ENCODE measurements at regions not wholly inside any gene's neighbourhood (a gene's known extent, or its start where the extent isn't known, plus 50 kb on each side); places are given as distances from the start of the nearest gene placed in this dataset.
A peak's percentile ranks its signal among the peaks of the same experiment; 100 is the strongest.

- no peak overlapping the region for H2AFZ ChIP-seq
- 100% methylated on average over 1 of the region's 1 CpG for WGBS (ENCODE audit: low lambda C conversion rate, missing lambda C conversion rate)
- no peaks in the 10 kb centered on the region for H3K27me3 ChIP-seq
These were observed 1060.2 kb downstream of the CDH11 start for GRCh38 chr16:64061621-64062020.

GRCh38 chr16:64060631-64061030 lies 1061.2 kb downstream of the CDH11 start:
- 95% methylated on average over 3 of the region's 3 CpGs for WGBS (ENCODE audit: low lambda C conversion rate, missing lambda C conversion rate)
- H2AFZ ChIP-seq = no peak overlapping the region
- TF ChIP-seq EZH2phosphoT487 (IDR thresholded peaks at IDR 0.05; ENCODE audit: low read depth, severe bottlenecking, unreplicated experiment) (no peak), EZH2 (IDR thresholded peaks at IDR 0.05; ENCODE audit: borderline replicate concordance) (no peak), CTCF (IDR thresholded peaks at IDR 0.05; ENCODE audit: poor library complexity) (no peak)

More at GRCh38 chr16:64061621-64062020, 1060.2 kb downstream of the CDH11 start:
- no peak for DNase-seq (ENCODE audit: low spot score)
- no peaks in the 10 kb centered on the region for H3K4me1 ChIP-seq (ENCODE audit: insufficient read depth)
- no peaks in the 10 kb centered on the region for H3K9me2 ChIP-seq (replicated peaks; ENCODE audit: insufficient read depth)
- H3K36me3 ChIP-seq (replicated peaks; ENCODE audit: insufficient read depth, low read depth) = no peaks in the 10 kb centered on the region
- no peak for TF ChIP-seq EZH2phosphoT487 (IDR thresholded peaks at IDR 0.05; ENCODE audit: low read depth, severe bottlenecking, unreplicated experiment)
- no peak overlapping the region for H3K27ac ChIP-seq
- no peaks in the 10 kb centered on the region for H4K20me1 ChIP-seq (ENCODE audit: insufficient read depth, poor library complexity, severe bottlenecking)
- no peak overlapping the region for H3K4me3 ChIP-seq
- H3K79me2 ChIP-seq = no peaks in the 10 kb centered on the region
- H3K4me2 ChIP-seq = no peak overlapping the region
- H3K9me3 ChIP-seq (ENCODE audit: low read depth) = no peaks in the 10 kb centered on the region

GRCh38 chr16:64058685-64059084 lies 1063.2 kb downstream of the CDH11 start:
- Histone ChIP-seq H2AFZ (no peak overlapping the region), H3K9me2 (replicated peaks; ENCODE audit: insufficient read depth) (no peaks in the 10 kb centered on the region), H3K27ac (no peak overlapping the region), H3K36me3 (replicated peaks; ENCODE audit: insufficient read depth, low read depth) (no peaks in the 10 kb centered on the region), H3K4me3 (no peak overlapping the region), H3K9me3 (ENCODE audit: low read depth) (no peaks in the 10 kb centered on the region), H3K4me2 (no peak overlapping the region), H3K4me1 (ENCODE audit: insufficient read depth) (no peaks in the 10 kb centered on the region), H3K79me2 (no peaks in the 10 kb centered on the region), H4K20me1 (ENCODE audit: insufficient read depth, poor library complexity, severe bottlenecking) (no peaks in the 10 kb centered on the region), H3K27me3 (no peaks in the 10 kb centered on the region)
- DNase-seq (ENCODE audit: low spot score) = no peak
- TF ChIP-seq EZH2 (IDR thresholded peaks at IDR 0.05; ENCODE audit: borderline replicate concordance) (no peak), CTCF (IDR thresholded peaks at IDR 0.05; ENCODE audit: poor library complexity) (no peak), EZH2phosphoT487 (IDR thresholded peaks at IDR 0.05; ENCODE audit: low read depth, severe bottlenecking, unreplicated experiment) (no peak)
- 84% methylated on average over 3 of the region's 3 CpGs for WGBS (ENCODE audit: low lambda C conversion rate, missing lambda C conversion rate)

More at GRCh38 chr16:64060631-64061030, 1061.2 kb downstream of the CDH11 start:
- H3K79me2 ChIP-seq = no peaks in the 10 kb centered on the region
- H3K4me2 ChIP-seq = no peak overlapping the region
- no peaks in the 10 kb centered on the region for H3K9me2 ChIP-seq (replicated peaks; ENCODE audit: insufficient read depth)
- no peaks in the 10 kb centered on the region for H3K27me3 ChIP-seq
- no peaks in the 10 kb centered on the region for H3K9me3 ChIP-seq (ENCODE audit: low read depth)
- no peak overlapping the region for H3K27ac ChIP-seq
- no peaks in the 10 kb centered on the region for H3K36me3 ChIP-seq (replicated peaks; ENCODE audit: insufficient read depth, low read depth)
- H3K4me3 ChIP-seq = no peak overlapping the region
- DNase-seq (ENCODE audit: low spot score) = no peak
- no peaks in the 10 kb centered on the region for H4K20me1 ChIP-seq (ENCODE audit: insufficient read depth, poor library complexity, severe bottlenecking)
- H3K4me1 ChIP-seq (ENCODE audit: insufficient read depth) = no peaks in the 10 kb centered on the region

GRCh38 chr16:64051824-64052223 lies 1070.0 kb downstream of the CDH11 start:
- TF ChIP-seq EZH2phosphoT487 (IDR thresholded peaks at IDR 0.05; ENCODE audit: low read depth, severe bottlenecking, unreplicated experiment) = no peak
- TF ChIP-seq EZH2 (IDR thresholded peaks at IDR 0.05; ENCODE audit: borderline replicate concordance) = no peak
- TF ChIP-seq CTCF (IDR thresholded peaks at IDR 0.05; ENCODE audit: poor library complexity) = peak; percentile 63

More at GRCh38 chr16:64051824-64052223, 1070.0 kb downstream of the CDH11 start:
- no peaks in the 10 kb centered on the region for H4K20me1 ChIP-seq (ENCODE audit: insufficient read depth, poor library complexity, severe bottlenecking)
- peak; percentile 10 for DNase-seq (ENCODE audit: low spot score)
- no peak overlapping the region for H3K4me2 ChIP-seq
- no peak overlapping the region for H3K27ac ChIP-seq
- H3K79me2 ChIP-seq = no peaks in the 10 kb centered on the region
- H3K27me3 ChIP-seq = no peaks in the 10 kb centered on the region
- H3K36me3 ChIP-seq (replicated peaks; ENCODE audit: insufficient read depth, low read depth) = no peaks in the 10 kb centered on the region
- H3K9me3 ChIP-seq (ENCODE audit: low read depth) = no peaks in the 10 kb centered on the region
- no peak overlapping the region for H2AFZ ChIP-seq
- no peak overlapping the region for H3K4me3 ChIP-seq
- no peaks in the 10 kb centered on the region for H3K4me1 ChIP-seq (ENCODE audit: insufficient read depth)
- H3K9me2 ChIP-seq (replicated peaks; ENCODE audit: insufficient read depth) = no peaks in the 10 kb centered on the region
